ENCODE measurements at regions not wholly inside any gene's neighbourhood (a gene's known extent, or its start where the extent isn't known, plus 50 kb on each side); places are given as distances from the start of the nearest gene placed in this dataset.

- TF ChIP-seq CTCF (IDR thresholded peaks at IDR 0.05; ENCODE audit: low read length) (no peak), EZH2 (IDR thresholded peaks at IDR 0.05; ENCODE audit: borderline replicate concordance, low read length) (no peak)
Measured at GRCh38 chr15:61425934-61426333, 196.8 kb upstream of the RORA start.
